HG03175 (cell line): ENCODE measurements at regions not wholly inside any gene's neighbourhood (a gene's known extent, or its start where the extent isn't known, plus 50 kb on each side); places are given as distances from the start of the nearest gene placed in this dataset.

Experiments used
- ATAC-seq: cut with Tn5 transposase; IDR thresholded peaks from one replicate; pipeline ENCODE4 v1.9.1; 2021; ENCODE audit warnings: mild to moderate bottlenecking, moderate library complexity; ENCODE audit not compliant: unreplicated experiment

DNA sequence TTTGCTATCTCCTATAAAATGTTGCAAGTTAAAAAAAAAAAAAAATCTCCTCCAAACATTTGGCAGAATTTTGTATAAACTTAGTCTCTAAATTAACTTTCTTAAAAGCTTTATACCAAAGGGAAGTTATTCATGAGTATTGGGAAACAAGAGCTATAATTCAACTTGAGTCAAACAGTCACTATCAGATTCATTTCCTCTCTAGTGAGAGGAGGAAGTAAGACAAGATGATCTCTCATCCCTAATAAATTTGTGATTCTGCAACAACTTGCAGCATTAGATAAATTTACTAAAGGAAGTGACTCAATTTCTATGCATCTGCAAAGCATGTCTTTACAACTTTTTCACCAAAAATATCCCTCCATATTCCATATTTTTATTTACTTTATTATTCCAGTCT lies 135.4 kb upstream of the GNPDA2 start:
- no peak for ATAC-seq

- ATAC-seq, result no peak
Measured at GRCh38 chr4:44859477-44859876, 133.1 kb upstream of the GNPDA2 start.

GRCh38 chr4:44848466-44848865 lies 122.1 kb upstream of the GNPDA2 start:
- no peak for ATAC-seq

DNA sequence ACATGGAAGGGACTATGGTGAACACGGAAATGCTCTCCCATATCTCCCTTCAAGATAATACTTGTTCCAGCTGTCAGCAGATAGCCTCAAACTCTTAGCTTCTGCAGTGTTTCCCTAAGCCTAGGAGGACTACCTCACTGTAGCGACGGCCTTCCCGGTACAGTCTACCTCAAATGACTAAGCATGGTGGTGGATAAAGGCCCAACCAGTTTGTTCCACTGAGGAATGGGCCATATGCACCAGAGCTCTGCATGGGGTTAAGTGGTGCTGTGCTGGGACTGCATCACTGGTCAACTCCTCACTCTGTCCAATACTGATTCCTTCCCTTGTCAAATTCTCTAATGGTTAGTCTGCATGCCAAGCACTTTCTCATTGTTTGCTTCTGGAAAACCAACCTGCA lies 119.6 kb upstream of the GNPDA2 start:
- ATAC-seq, result no peak

- no peak for ATAC-seq
Measured at GRCh38 chr4:44845309-44845708, 119.0 kb upstream of the GNPDA2 start.

- no peak for ATAC-seq
Measured at GRCh38 chr4:44842531-44842930, 116.2 kb upstream of the GNPDA2 start.

GRCh38 chr4:44817930-44818329 lies 91.6 kb upstream of the GNPDA2 start:
- ATAC-seq, result no peak

- ATAC-seq, result no peak
Measured at GRCh38 chr4:44806071-44806470, 79.7 kb upstream of the GNPDA2 start.

GRCh38 chr4:44804301-44804700 lies 77.9 kb upstream of the GNPDA2 start:
- ATAC-seq, result no peak

- no peak for ATAC-seq
Measured at GRCh38 chr4:44801384-44801783, 75.0 kb upstream of the GNPDA2 start.

GRCh38 chr4:44791831-44792230 lies 65.5 kb upstream of the GNPDA2 start:
- no peak for ATAC-seq

GRCh38 chr4:44777115-44777514 lies 50.8 kb upstream of the GNPDA2 start:
- ATAC-seq, result no peak
